Cerebellar cortex (tissue), 1 donor: ENCODE measurements at regions not wholly inside any gene's neighbourhood (a gene's known extent, or its start where the extent isn't known, plus 50 kb on each side); places are given as distances from the start of the nearest gene placed in this dataset.
"Not testable (repeated sequence)": the region's sequence is repeated elsewhere in the genome, so short reads cannot be mapped to it uniquely, and the experiment has no call there.

ENCODE experiments used
- DNase-seq: peaks from one replicate; pipeline ENCODE4 v3.0.0-alpha.2; 2015; ENCODE audit warnings: low spot score

GRCh38 chr5:143908959-143909358, 97.0 kb downstream of the HMHB1 start:
- no peak for DNase-seq

GRCh38 chr5:143913008-143913752, 101.2 kb downstream of the HMHB1 start:
- DNase-seq = no peak

- no peak for DNase-seq
Observed at GRCh38 chr5:143914756-143915155, 102.8 kb downstream of the HMHB1 start.

GRCh38 chr5:143916451-143916850, 104.5 kb downstream of the HMHB1 start:
- no peak for DNase-seq

GRCh38 chr5:143918961-143919360, 107.0 kb downstream of the HMHB1 start:
- no peak for DNase-seq

GRCh38 chr5:143920772-143921171, 108.8 kb downstream of the HMHB1 start:
- no peak for DNase-seq

GRCh38 chr5:143921525-143922311, 109.8 kb downstream of the HMHB1 start:
- no peak for DNase-seq

- DNase-seq = no peak
Observed at GRCh38 chr5:143922718-143923117, 110.8 kb downstream of the HMHB1 start.

- DNase-seq = no peak
Observed at GRCh38 chr5:143923634-143924266, 111.8 kb downstream of the HMHB1 start.

GRCh38 chr5:143924311-143924978, 112.5 kb downstream of the HMHB1 start:
- no peak for DNase-seq

GRCh38 chr5:143924979-143925325, 113.0 kb downstream of the HMHB1 start:
- not testable (repeated sequence) for DNase-seq

- DNase-seq = no peak
Observed at GRCh38 chr5:143929486-143929885, 117.5 kb downstream of the HMHB1 start.

- DNase-seq = no peak
Observed at GRCh38 chr5:143930561-143930960, 118.6 kb downstream of the HMHB1 start.

- DNase-seq = peak; percentile 4
Observed at GRCh38 chr5:143931476-143931875, 119.5 kb downstream of the HMHB1 start.

- DNase-seq = no peak
Observed at GRCh38 chr5:143931986-143932385, 120.0 kb downstream of the HMHB1 start.

- DNase-seq = no peak
Observed at GRCh38 chr5:143932584-143932983, 120.6 kb downstream of the HMHB1 start.

GRCh38 chr5:143933451-143933850, 121.5 kb downstream of the HMHB1 start:
- no peak for DNase-seq

GRCh38 chr5:143934821-143935220, 122.9 kb downstream of the HMHB1 start:
- DNase-seq = no peak

- DNase-seq = no peak
Observed at GRCh38 chr5:143938230-143938629, 126.3 kb downstream of the HMHB1 start.

GRCh38 chr5:143946837-143947236, 134.9 kb downstream of the HMHB1 start:
- no peak for DNase-seq

- no peak for DNase-seq
Observed at GRCh38 chr5:143947313-143947712, 135.4 kb downstream of the HMHB1 start.

- no peak for DNase-seq
Observed at GRCh38 chr5:143952809-143953208, 140.8 kb downstream of the HMHB1 start.
